Stimulated activated naive CD8-positive, alpha-beta T cell treated with anti-CD3 and anti-CD28 coated beads, Interleukin-15, amount 100 ng/mL, for 72 hours (primary cell): ENCODE measurements at regions not wholly inside any gene's neighbourhood (a gene's known extent, or its start where the extent isn't known, plus 50 kb on each side); places are given as distances from the start of the nearest gene placed in this dataset.
A peak's percentile ranks its signal among the peaks of the same experiment; 100 is the strongest.

ENCODE experiments used
- ATAC-seq: fragments of 150-1000 bp; cut with Tn5 transposase; 2 replicates; pipeline ENCODE4 v1.10.0; 2021; ENCODE audit warnings: mild to moderate bottlenecking, moderate library complexity
- DNase-seq, 2 donors: peaks; one replicate each; pipeline ENCODE4 v3.0.0; 2021 to 2022
- H3K27ac Mint-ChIP-seq, 2 donors: one replicate each; pipeline ENCODE4 v1.8.0; 2022; ENCODE audit warnings: mild to moderate bottlenecking in 2 of 2, mixed read lengths in 2 of 2, moderate library complexity in 2 of 2
- H3K27me3 Mint-ChIP-seq: one replicate; pipeline ENCODE4 v1.8.0; 2022; ENCODE audit warnings: mixed read lengths
- H3K4me1 Mint-ChIP-seq: one replicate; pipeline ENCODE4 v1.8.0; 2022; ENCODE audit warnings: mild to moderate bottlenecking, mixed read lengths
- H3K4me3 Mint-ChIP-seq, 2 donors: one replicate each; pipeline ENCODE4 v1.8.0; 2022; ENCODE audit warnings: mild to moderate bottlenecking in 2 of 2, mixed read lengths in 2 of 2, moderate library complexity in 1 of 2
- H3K9me3 Mint-ChIP-seq, 2 donors: one replicate each; pipeline ENCODE4 v1.8.0; 2022; ENCODE audit warnings: mixed read lengths in 2 of 2

DNA sequence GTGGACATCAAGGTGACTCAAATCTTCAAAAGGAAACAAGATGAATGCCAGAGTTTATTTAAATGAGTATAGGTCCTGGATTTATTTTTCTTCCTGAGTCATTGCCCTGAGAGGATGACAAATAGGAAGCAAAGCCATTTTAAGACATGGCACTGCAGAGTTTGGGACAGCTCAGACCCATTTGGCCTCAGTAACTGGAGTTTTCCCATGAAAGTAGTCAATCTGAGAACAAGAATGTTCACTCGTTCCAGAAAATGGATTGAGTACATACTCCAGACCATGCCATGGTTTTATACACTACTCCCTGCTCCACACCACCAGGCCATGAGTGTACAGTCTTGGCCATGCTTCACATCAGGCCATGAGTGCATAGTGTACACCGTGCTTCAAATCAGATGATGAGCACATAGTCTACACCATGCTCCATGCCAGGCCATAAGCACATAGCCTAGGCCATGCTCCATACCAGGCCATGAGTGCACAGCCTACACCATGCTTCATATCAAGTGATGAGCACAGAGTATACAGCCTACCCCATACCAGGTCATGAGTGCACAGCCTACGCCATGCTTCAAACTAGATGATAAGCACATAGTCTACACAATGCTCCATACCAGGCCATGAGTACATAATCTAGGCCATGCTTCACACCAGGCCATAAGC, 202.4 kb downstream of the FBXO15 start:
- no peak for DNase-seq
- Mint-ChIP-seq H3K4me1 (peaks cover 6% of the 10 kb centered on the region), H3K27me3 (no peaks in the 10 kb centered on the region), H3K27ac (no peak overlapping the region), H3K4me3 (no peak overlapping the region), H3K9me3 (no peaks in the 10 kb centered on the region)
- peak; percentile 44 for ATAC-seq

DNA sequence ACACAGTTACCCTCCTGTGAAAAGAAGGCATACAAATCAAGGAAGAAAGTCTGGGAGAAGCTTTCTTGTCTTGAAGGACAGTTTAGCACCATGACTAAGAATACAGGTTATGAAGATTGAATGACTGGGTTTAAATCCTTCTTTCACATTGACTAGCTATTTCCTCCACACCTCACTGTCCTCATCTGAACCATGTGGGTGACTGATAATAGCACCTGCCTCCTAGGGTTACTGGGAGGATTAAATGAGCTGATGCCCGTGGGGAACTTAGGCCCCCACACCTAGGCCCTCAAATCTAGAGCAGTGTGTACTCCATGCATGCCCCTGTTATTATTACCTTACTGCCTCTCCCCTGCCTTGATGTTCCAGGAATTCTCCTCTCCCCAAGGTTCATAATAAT, 202.9 kb downstream of the FBXO15 start:
- no peak overlapping the region for H3K4me3 Mint-ChIP-seq
- peak; percentile 48 for ATAC-seq
- H3K27me3 Mint-ChIP-seq, result no peaks in the 10 kb centered on the region
- H3K4me1 Mint-ChIP-seq, result peaks cover 6% of the 10 kb centered on the region
- DNase-seq, result no peak
- H3K27ac Mint-ChIP-seq, result no peak overlapping the region
- no peaks in the 10 kb centered on the region for H3K9me3 Mint-ChIP-seq

DNA sequence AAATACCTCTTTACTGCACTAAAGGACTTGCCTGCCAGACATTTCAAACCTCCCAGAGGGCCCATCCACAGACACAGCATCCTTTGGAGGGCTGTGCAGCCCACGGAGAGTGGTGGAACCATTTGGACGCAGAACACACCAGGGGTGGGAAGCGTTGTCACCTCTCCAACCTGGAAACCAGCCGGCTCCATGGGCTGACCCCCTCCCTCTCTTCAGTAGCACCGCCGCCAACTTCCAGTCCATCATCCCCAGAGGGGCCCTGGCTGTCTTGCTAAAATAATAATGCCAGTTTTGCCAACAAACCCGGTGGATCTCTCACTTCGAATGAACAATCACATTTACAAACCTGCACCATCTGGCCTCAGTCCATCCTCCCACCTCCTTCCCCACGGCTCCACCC, 203.9 kb downstream of the FBXO15 start:
- Mint-ChIP-seq H3K27me3 (no peaks in the 10 kb centered on the region), H3K9me3 (no peaks in the 10 kb centered on the region), H3K4me1 (peaks cover 6% of the 10 kb centered on the region), H3K27ac (no peak overlapping the region), H3K4me3 (no peak overlapping the region)
- ATAC-seq (no peak), DNase-seq (no peak)

- Mint-ChIP-seq H3K9me3 (no peaks in the 10 kb centered on the region), H3K27me3 (no peaks in the 10 kb centered on the region), H3K27ac (no peak overlapping the region), H3K4me1 (no peaks in the 10 kb centered on the region), H3K4me3 (no peak overlapping the region)
- DNase-seq (no peak), ATAC-seq (no peak)
These were observed 204.7 kb downstream of the FBXO15 start for GRCh38 chr18:73942956-73943355.

DNA sequence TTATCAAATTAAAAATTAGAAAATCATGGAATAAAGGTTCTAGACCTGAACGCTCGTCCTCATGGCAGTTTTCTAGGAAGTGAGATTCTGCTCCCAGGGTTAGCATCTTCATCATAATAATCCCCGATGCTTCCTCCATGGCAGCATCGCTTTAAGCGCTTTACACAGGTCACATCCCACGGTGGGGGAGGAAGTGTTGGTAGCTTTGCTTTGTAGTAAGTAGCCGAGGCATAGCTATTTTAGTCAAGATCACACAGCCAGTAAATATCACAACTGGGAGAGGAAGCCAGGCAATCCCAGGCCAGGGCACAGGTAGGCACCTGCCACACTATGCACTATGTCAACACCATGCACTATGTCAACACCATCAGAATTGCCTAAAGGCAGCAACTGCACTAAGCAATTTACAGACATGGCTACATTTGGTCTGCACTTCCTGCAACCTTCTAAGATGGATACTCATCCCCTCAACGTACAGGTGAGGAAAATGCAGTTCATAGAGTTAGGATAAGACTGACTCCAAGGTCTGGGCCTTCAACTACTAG, 205.5 kb downstream of the FBXO15 start:
- Mint-ChIP-seq H3K4me1 (no peaks in the 10 kb centered on the region), H3K9me3 (no peaks in the 10 kb centered on the region), H3K4me3 (no peak overlapping the region), H3K27me3 (no peaks in the 10 kb centered on the region), H3K27ac (no peak overlapping the region)
- DNase-seq (no peak), ATAC-seq (no peak)

GRCh38 chr18:73940721-73941120, 206.9 kb downstream of the FBXO15 start:
- DNase-seq (no peak), ATAC-seq (no peak)
- H3K4me1 Mint-ChIP-seq, result no peaks in the 10 kb centered on the region
- no peak overlapping the region for H3K4me3 Mint-ChIP-seq
- no peaks in the 10 kb centered on the region for H3K9me3 Mint-ChIP-seq
- H3K27me3 Mint-ChIP-seq, result no peaks in the 10 kb centered on the region
- no peak overlapping the region for H3K27ac Mint-ChIP-seq

- no peaks in the 10 kb centered on the region for H3K9me3 Mint-ChIP-seq
These were observed 208.2 kb downstream of the FBXO15 start for GRCh38 chr18:73939391-73939790.

GRCh38 chr18:73933685-73934084, 213.9 kb downstream of the FBXO15 start:
- no peak for DNase-seq
- no peak for ATAC-seq
- Mint-ChIP-seq H3K4me1 (no peaks in the 10 kb centered on the region), H3K9me3 (no peaks in the 10 kb centered on the region), H3K4me3 (no peak overlapping the region), H3K27me3 (no peaks in the 10 kb centered on the region), H3K27ac (no peak overlapping the region)

More at GRCh38 chr18:73939391-73939790, 208.2 kb downstream of the FBXO15 start:
- ATAC-seq, result no peak
- H3K4me3 Mint-ChIP-seq, result no peak overlapping the region
- DNase-seq, result no peak
- H3K27ac Mint-ChIP-seq, result no peak overlapping the region
- no peaks in the 10 kb centered on the region for H3K27me3 Mint-ChIP-seq
- no peaks in the 10 kb centered on the region for H3K4me1 Mint-ChIP-seq

DNA sequence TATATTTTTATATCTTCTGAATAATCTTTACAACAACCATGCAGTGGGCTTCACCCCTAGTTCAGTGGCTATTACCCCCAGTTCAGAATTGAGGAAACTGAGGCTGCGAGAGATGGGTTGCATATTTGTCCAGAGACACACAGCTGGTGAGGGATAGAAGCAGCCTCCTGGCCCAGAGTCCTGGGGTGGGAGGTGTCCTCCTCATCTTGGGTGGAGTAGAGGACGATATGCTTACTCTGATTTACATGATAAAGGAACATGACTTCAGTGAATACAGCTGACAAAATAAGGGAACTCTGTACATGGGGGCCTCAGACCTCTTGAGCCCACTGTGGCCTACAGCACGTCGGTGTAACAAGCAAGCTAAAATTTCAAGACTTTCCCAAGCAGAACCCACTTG, 214.7 kb downstream of the FBXO15 start:
- no peak for DNase-seq
- Mint-ChIP-seq H3K4me1 (no peaks in the 10 kb centered on the region), H3K9me3 (no peaks in the 10 kb centered on the region), H3K27ac (no peak overlapping the region), H3K4me3 (no peak overlapping the region), H3K27me3 (no peaks in the 10 kb centered on the region)
- no peak for ATAC-seq

GRCh38 chr18:73927496-73927895, 220.1 kb downstream of the FBXO15 start:
- Mint-ChIP-seq H3K27me3 (peaks cover 11% of the 10 kb centered on the region), H3K9me3 (no peaks in the 10 kb centered on the region), H3K27ac (no peak overlapping the region), H3K4me1 (no peaks in the 10 kb centered on the region), H3K4me3 (no peak overlapping the region)
- ATAC-seq, result no peak
- no peak for DNase-seq

- H3K27ac Mint-ChIP-seq, result no peak overlapping the region
- no peak for DNase-seq
- ATAC-seq, result no peak
- H3K4me3 Mint-ChIP-seq, result no peak overlapping the region
- H3K4me1 Mint-ChIP-seq, result no peaks in the 10 kb centered on the region
- peaks cover 18% of the 10 kb centered on the region for H3K27me3 Mint-ChIP-seq
- H3K9me3 Mint-ChIP-seq, result no peaks in the 10 kb centered on the region
These were observed 222.8 kb downstream of the FBXO15 start for GRCh38 chr18:73924836-73925235.

- DNase-seq (no peak), ATAC-seq (no peak)
- Mint-ChIP-seq H3K4me3 (no peak overlapping the region), H3K27ac (no peak overlapping the region), H3K9me3 (no peaks in the 10 kb centered on the region), H3K27me3 (peaks cover 18% of the 10 kb centered on the region), H3K4me1 (no peaks in the 10 kb centered on the region)
These were observed 223.3 kb downstream of the FBXO15 start for GRCh38 chr18:73924307-73924706.

- H3K4me1 Mint-ChIP-seq, result no peaks in the 10 kb centered on the region
- DNase-seq (no peak), ATAC-seq (no peak)
- peaks cover 18% of the 10 kb centered on the region for H3K27me3 Mint-ChIP-seq
- no peaks in the 10 kb centered on the region for H3K9me3 Mint-ChIP-seq
- no peak overlapping the region for H3K27ac Mint-ChIP-seq
- no peak overlapping the region for H3K4me3 Mint-ChIP-seq
These were observed 223.8 kb downstream of the FBXO15 start for GRCh38 chr18:73923866-73924265.

GRCh38 chr18:73920033-73920432, 227.6 kb downstream of the FBXO15 start:
- Mint-ChIP-seq H3K9me3 (no peaks in the 10 kb centered on the region), H3K27me3 (peaks cover 24% of the 10 kb centered on the region), H3K4me3 (no peak overlapping the region), H3K27ac (no peak overlapping the region), H3K4me1 (no peaks in the 10 kb centered on the region)
- no peak for ATAC-seq
- no peak for DNase-seq

DNA sequence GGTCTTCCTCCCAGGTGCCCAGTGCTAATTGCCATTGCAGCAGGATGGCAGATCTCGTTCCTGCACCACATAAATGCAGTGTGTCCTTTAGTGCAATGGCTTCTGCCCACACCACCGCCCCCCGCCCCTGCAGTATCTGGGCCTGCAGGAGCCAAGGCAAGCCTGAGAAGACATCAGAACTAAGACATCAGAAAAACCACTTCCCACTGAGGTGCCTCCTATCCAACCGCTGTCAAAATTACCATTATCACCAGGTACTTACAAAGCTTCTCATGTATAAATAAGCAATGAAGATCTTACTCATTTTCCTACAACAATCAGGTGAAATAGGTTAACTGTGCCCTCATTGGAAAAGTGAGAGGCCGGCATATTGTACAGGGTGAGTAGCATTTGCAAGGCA, 228.8 kb downstream of the FBXO15 start:
- H3K27ac Mint-ChIP-seq, result no peak overlapping the region
- peaks cover 24% of the 10 kb centered on the region for H3K27me3 Mint-ChIP-seq
- H3K9me3 Mint-ChIP-seq, result no peaks in the 10 kb centered on the region
- no peak overlapping the region for H3K4me3 Mint-ChIP-seq
- no peak for ATAC-seq
- DNase-seq, result no peak
- H3K4me1 Mint-ChIP-seq, result no peaks in the 10 kb centered on the region

GRCh38 chr18:73917046-73917445, 230.6 kb downstream of the FBXO15 start:
- Mint-ChIP-seq H3K27me3 (peaks cover 22% of the 10 kb centered on the region), H3K4me3 (no peak overlapping the region), H3K9me3 (no peaks in the 10 kb centered on the region), H3K4me1 (no peaks in the 10 kb centered on the region), H3K27ac (no peak overlapping the region)
- DNase-seq (no peak), ATAC-seq (no peak)

- Mint-ChIP-seq H3K9me3 (no peaks in the 10 kb centered on the region), H3K4me3 (no peak overlapping the region), H3K27ac (no peak overlapping the region), H3K27me3 (peaks cover 16% of the 10 kb centered on the region), H3K4me1 (no peaks in the 10 kb centered on the region)
- ATAC-seq, result no peak
- DNase-seq, result no peak
These were observed 234.1 kb downstream of the FBXO15 start for GRCh38 chr18:73913505-73913904.
